ENCODE measurements at regions not wholly inside any gene's neighbourhood (a gene's known extent, or its start where the extent isn't known, plus 50 kb on each side); places are given as distances from the start of the nearest gene placed in this dataset.

DNA sequence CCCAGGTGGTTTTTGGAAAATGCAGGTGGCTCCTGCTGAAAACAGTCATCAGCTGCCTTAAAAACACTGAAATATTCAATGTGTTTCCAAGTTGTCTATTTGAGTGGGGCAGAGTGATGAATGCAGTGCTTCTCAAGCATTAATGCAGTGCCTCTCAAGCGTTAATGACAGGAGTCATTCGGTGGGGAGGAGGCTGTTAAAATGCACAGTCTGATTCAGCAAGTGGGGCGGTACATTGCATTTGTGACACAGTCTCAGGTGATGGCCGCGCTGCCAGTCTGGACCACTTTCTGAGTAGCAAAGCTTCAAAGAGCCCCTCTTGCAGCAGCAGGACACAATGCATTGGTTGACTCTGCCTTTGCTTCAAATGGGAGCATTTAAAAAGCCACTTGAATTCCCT is 231.4 kb upstream of the RGPD4 start:
- WGBS (ENCODE audit: insufficient coverage), result 98% methylated on average over 5 of the region's 5 CpGs
- no peak overlapping the region for H3K4me3 Mint-ChIP-seq

DNA sequence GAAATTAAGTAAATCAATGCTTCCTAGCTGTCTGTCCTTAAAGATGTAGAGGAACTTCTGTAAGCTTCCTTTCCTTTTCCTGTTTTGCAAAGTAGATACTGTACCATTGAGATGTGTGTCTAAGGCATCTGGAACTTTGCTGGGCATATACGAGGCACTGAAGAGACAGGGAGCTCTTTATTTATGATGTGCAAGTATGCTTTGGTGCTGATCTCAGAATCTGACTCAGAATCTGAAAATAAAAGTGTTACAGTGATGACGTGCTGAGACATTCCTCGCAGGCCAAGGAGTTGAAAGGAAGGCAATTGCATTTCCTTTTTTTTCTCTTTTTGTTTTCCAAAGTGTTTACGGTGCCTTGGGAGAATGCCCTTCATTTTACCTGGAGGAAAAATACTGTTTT is 230.9 kb upstream of the RGPD4 start:
- Histone ChIP-seq H3K4me2 (replicated peaks; ENCODE audit: low read depth, low read length, poor library complexity, severe bottlenecking) (no peak overlapping the region), H2AFZ (ENCODE audit: insufficient read depth, low read depth, low read length, poor library complexity, severe bottlenecking) (no peak overlapping the region), H3K36me3 (replicated peaks in 1 of 2; ENCODE audit: control extremely low read depth in 1 of 2, control insufficient read depth in 1 of 2, extremely low read depth in 1 of 2, insufficient read depth in 2 of 2, low read length in 1 of 2) (no peaks in the 10 kb centered on the region), H3K9me3 (ENCODE audit: control extremely low read depth in 1 of 3, control insufficient read depth in 2 of 3, insufficient read depth in 1 of 3, low read length in 2 of 3) (no peaks in the 10 kb centered on the region), H3K4me3 (ENCODE audit: control extremely low read depth in 1 of 5, extremely low read depth in 1 of 5, insufficient read depth in 1 of 5, low read depth in 2 of 5, low read length in 4 of 5) (no peak overlapping the region), H3K27ac (ENCODE audit: low read length in 2 of 2) (no peak overlapping the region), H4K20me1 (ENCODE audit: control insufficient read depth, insufficient read depth, low read length, poor library complexity, severe bottlenecking) (no peaks in the 10 kb centered on the region), H3K4me1 (ENCODE audit: control insufficient read depth in 2 of 2, insufficient read depth in 2 of 2, low read length in 2 of 2) (no peaks in the 10 kb centered on the region), H3K27me3 (replicated peaks in 1 of 4; ENCODE audit: control extremely low read depth in 1 of 4, control insufficient read depth in 3 of 4, insufficient read depth in 4 of 4, low read length in 3 of 4) (no peaks in the 10 kb centered on the region), H3K9ac (ENCODE audit: low read length) (no peak overlapping the region), H3K79me2 (ENCODE audit: control insufficient read depth, insufficient read depth, low read length) (no peaks in the 10 kb centered on the region)
- DNase-seq (no peak), ATAC-seq (ENCODE audit: low read depth) (no peak)
- Mint-ChIP-seq H3K4me3 (no peak overlapping the region), H3K27ac (no peak overlapping the region), H3K4me1 (no peaks in the 10 kb centered on the region), H3K9me3 (ENCODE audit: insufficient read depth) (no peaks in the 10 kb centered on the region), H3K27me3 (no peaks in the 10 kb centered on the region)
- ChIA-PET CTCF (no interaction called here), POLR2A (no interaction called here)
- intact Hi-C loops (cut with micrococcal nuclease), result no loop called here
- 86% methylated on average over 3 of the region's 4 CpGs for WGBS (ENCODE audit: insufficient coverage)
- no peak for TF ChIP-seq EZH2 (IDR thresholded peaks at IDR 0.05; ENCODE audit: borderline replicate concordance, insufficient read depth, low read depth, low read length, poor library complexity, severe bottlenecking)
- TF ChIP-seq, protein P1, sequence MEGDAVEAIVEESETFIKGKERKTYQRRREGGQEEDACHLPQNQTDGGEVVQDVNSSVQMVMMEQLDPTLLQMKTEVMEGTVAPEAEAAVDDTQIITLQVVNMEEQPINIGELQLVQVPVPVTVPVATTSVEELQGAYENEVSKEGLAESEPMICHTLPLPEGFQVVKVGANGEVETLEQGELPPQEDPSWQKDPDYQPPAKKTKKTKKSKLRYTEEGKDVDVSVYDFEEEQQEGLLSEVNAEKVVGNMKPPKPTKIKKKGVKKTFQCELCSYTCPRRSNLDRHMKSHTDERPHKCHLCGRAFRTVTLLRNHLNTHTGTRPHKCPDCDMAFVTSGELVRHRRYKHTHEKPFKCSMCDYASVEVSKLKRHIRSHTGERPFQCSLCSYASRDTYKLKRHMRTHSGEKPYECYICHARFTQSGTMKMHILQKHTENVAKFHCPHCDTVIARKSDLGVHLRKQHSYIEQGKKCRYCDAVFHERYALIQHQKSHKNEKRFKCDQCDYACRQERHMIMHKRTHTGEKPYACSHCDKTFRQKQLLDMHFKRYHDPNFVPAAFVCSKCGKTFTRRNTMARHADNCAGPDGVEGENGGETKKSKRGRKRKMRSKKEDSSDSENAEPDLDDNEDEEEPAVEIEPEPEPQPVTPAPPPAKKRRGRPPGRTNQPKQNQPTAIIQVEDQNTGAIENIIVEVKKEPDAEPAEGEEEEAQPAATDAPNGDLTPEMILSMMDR (IDR thresholded peaks at IDR 0.05), result no peak

More for the DNA sequence above, 231.4 kb upstream of the RGPD4 start:
- ChIA-PET POLR2A (no interaction called here), CTCF (no interaction called here)
- intact Hi-C loops (cut with micrococcal nuclease), result no loop called here
- Histone ChIP-seq H3K27ac (ENCODE audit: low read length in 2 of 2) (no peak overlapping the region), H3K36me3 (replicated peaks in 1 of 2; ENCODE audit: control extremely low read depth in 1 of 2, control insufficient read depth in 1 of 2, extremely low read depth in 1 of 2, insufficient read depth in 2 of 2, low read length in 1 of 2) (no peaks in the 10 kb centered on the region), H3K4me3 (ENCODE audit: control extremely low read depth in 1 of 5, extremely low read depth in 1 of 5, insufficient read depth in 1 of 5, low read depth in 2 of 5, low read length in 4 of 5) (no peak overlapping the region), H4K20me1 (ENCODE audit: control insufficient read depth, insufficient read depth, low read length, poor library complexity, severe bottlenecking) (no peaks in the 10 kb centered on the region), H3K27me3 (replicated peaks in 1 of 4; ENCODE audit: control extremely low read depth in 1 of 4, control insufficient read depth in 3 of 4, insufficient read depth in 4 of 4, low read length in 3 of 4) (no peaks in the 10 kb centered on the region), H3K4me2 (replicated peaks; ENCODE audit: low read depth, low read length, poor library complexity, severe bottlenecking) (no peak overlapping the region), H3K9me3 (ENCODE audit: control extremely low read depth in 1 of 3, control insufficient read depth in 2 of 3, insufficient read depth in 1 of 3, low read length in 2 of 3) (no peaks in the 10 kb centered on the region), H2AFZ (ENCODE audit: insufficient read depth, low read depth, low read length, poor library complexity, severe bottlenecking) (no peak overlapping the region), H3K4me1 (ENCODE audit: control insufficient read depth in 2 of 2, insufficient read depth in 2 of 2, low read length in 2 of 2) (no peaks in the 10 kb centered on the region), H3K9ac (ENCODE audit: low read length) (no peak overlapping the region), H3K79me2 (ENCODE audit: control insufficient read depth, insufficient read depth, low read length) (no peaks in the 10 kb centered on the region)
- no peak for DNase-seq
- Mint-ChIP-seq H3K27ac (no peak overlapping the region), H3K4me1 (no peaks in the 10 kb centered on the region), H3K27me3 (no peaks in the 10 kb centered on the region), H3K9me3 (ENCODE audit: insufficient read depth) (no peaks in the 10 kb centered on the region)
- no peak for TF ChIP-seq EZH2 (IDR thresholded peaks at IDR 0.05; ENCODE audit: borderline replicate concordance, insufficient read depth, low read depth, low read length, poor library complexity, severe bottlenecking)
- TF ChIP-seq, protein P1 (IDR thresholded peaks at IDR 0.05), result no peak
- no peak for ATAC-seq (ENCODE audit: low read depth)

Measured in B cell (primary cell).